ENCODE measurements at regions not wholly inside any gene's neighbourhood (a gene's known extent, or its start where the extent isn't known, plus 50 kb on each side); places are given as distances from the start of the nearest gene placed in this dataset.
"Not testable (repeated sequence)": the region's sequence is repeated elsewhere in the genome, so short reads cannot be mapped to it uniquely, and the experiment has no call there.

GRCh38 chr2:105497094-105497493 lies 98.2 kb upstream of the FHL2 start:
- no peak for DNase-seq (ENCODE audit: low read depth)

- DNase-seq (ENCODE audit: low read depth), result no peak
These were observed 97.4 kb upstream of the FHL2 start for GRCh38 chr2:105496271-105496670.

DNA sequence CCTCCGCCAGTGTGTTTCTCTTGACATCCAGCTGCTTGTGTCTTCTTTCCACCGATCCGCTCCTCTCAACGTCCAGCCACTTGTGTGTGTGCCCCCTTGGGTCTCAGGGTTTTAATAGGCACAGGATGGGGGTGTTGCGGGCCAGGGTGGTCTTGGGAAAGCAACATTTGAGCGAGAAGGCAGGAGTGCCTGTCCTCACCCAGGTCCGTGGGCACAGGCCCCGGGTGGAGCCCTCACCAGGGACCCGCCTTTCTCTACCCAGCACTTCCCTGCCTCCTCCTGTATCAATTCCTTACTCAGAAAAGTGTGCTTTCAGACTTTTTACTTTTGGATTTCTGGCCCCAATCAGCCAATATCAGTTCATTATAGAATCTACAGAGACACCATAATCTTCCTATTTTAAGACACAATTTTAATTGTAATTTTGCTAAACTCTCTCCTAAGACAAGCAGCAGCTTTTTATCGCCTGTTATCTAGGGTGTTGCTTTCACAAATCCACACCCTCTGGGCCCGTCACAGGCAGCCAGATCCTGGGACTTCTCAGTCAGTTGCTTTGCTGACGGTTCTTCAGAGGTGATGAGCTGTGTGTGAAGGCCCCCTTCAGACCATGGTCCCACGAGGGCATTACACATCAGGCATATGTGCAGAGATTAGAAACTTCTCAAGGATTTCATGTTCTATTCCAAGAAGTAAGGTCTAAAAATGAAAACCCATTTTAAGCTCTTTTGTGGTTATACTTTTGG lies 96.0 kb upstream of the FHL2 start:
- no peak for DNase-seq (ENCODE audit: low read depth)

DNA sequence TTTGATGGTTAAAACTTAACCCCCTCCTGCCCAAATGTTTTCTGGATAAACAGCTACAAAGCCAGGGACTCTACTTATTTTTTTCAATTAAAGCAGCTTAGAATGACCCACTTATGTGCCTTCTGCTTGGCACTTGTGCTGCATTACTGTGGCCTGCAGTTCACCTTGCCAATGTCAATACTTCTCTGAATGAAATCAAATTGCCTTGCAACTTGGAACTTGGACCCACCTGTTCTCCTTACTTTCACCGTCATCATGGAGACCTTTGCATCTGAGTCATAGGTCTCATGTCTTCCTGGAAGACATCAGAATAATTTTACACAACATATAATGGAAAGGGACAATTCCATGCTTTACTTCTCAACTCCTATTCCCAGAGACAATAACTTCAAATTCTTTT lies 92.1 kb upstream of the FHL2 start:
- no peak for DNase-seq (ENCODE audit: low read depth)

GRCh38 chr2:105490204-105490603 lies 91.4 kb upstream of the FHL2 start:
- DNase-seq (ENCODE audit: low read depth), result no peak

DNA sequence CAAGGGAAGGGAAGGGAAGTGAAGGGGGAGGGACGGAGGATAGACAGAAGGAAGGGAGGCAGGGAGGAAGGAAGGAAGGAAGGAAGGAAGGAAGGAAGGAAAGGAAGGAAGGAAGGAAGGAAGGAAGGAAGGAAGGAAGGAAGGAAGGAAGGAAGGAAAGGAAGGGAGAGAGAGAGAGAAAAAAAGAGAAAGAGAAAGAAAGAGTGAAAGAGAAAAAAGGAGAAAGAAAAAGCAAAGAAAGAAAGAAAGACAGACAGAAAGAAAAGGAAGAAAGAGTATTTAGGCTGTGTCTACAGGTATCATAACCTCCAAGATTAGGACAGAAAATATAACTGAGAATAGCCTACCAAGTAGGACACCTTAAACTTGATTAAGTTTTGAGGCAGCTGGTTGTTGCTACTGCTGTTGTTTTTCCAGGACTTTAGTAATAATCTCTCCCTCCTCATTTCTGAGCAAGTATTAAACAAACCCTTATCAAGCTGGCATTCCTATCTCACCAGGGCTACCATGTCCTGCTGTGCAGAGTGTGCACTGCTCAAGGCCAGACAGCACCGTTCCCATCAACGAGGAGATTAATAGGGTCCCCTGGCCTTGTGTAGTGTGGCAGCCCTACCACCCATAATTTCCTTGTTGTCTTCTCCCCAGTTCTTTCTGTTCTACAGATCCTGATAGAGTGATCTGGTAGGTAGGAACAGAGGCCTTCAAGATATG lies 90.5 kb upstream of the FHL2 start:
- DNase-seq (ENCODE audit: low read depth), result no peak

- no peak for DNase-seq (ENCODE audit: low read depth)
These were observed 89.4 kb upstream of the FHL2 start for GRCh38 chr2:105488285-105488684.

DNA sequence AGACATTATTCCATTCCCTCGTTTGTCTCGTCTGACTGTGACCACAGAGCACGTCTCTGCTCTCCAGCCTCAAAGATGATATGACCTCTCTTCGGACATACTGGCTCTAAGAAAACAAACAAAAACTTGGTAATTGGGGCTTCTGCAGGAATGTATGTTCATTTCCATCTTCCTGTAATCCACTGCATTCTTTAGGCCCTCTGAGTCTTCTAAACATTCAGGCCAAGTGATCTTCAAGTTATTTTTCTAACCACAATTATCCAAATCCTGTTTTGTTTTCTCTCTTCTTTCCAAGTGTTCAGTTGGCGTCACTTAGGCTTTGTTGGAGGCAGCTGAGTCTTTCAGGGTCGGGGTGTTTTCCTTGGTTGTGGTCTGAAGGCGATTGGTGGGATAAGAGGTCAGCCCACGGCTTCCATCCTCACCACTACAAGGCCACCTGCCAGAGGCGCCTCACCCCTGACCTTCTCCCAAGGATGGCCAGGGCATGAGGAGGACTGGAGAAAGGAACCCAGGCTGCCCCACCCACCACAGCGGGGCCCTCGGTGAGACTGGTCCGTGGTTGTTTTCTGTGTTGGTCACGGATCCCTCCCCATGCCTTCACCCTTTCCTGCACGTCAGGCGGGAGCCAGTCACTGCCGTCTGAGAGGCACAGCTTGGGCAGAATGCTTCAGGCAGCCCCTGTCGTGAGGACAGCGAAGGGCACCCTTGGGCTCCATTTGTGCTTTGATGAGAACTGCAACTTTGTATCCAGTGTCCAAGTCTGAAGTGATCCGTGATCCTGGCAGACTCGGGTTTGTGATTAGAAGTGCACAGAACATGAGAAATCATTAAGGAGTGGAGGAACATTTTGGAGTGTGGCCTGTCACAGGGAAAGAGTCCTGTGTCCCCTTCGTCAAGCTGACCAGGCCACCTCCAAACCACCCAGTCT lies 88.6 kb upstream of the FHL2 start:
- peak; percentile 91 for DNase-seq (ENCODE audit: low read depth)

GRCh38 chr2:105486762-105487141 lies 87.9 kb upstream of the FHL2 start:
- no peak for DNase-seq (ENCODE audit: low read depth)

GRCh38 chr2:105478670-105479069 lies 79.8 kb upstream of the FHL2 start:
- no peak for DNase-seq (ENCODE audit: low read depth)

DNA sequence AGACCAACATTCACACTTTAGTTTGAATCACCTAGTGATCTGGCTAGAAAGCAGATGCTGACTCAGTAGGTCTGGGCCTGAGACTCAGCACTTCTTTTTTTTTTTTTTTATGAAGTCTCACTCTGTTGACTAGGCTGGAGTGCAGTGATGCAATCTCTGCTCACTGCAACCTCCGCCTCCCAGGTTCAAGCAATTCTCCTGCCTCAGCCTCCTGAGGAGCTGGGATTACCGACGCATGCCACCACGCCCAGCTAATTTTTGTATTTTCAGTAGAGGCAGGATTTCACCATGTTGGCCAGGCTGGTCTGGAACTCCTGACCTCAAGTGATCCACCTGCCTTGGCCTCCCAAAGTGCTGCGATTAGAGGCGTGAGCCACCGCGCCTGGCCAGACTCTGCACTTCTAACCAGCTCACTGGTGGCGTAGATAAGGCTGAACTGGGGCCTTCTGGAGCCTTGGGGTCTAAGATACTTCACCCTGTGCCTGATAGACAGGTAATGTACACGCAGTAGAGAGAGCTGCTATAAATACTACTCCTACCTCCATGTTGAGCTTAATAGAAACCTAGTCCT lies 78.3 kb upstream of the FHL2 start:
- DNase-seq (ENCODE audit: low read depth), result not testable (repeated sequence)

DNA sequence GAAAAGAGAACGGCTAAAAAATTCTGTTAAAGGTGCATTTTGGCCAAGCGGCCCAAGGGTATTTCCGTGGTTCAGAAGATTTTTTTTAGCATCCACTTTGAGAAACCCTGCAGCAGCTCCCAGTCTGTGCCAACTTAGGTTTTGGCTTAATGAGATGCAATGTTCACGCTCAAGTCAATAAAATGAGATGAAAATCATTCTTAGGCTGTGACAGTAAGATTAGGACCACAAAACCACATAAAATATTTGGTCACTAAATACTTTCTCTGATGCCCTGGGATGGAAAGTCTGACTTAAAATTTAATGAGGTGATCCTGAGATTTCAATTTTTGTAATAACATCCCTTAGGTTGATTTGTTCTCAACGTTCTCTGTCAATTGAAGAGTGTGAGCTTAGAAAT lies 74.2 kb upstream of the FHL2 start:
- peak; percentile 77 for DNase-seq (ENCODE audit: low read depth)

DNA sequence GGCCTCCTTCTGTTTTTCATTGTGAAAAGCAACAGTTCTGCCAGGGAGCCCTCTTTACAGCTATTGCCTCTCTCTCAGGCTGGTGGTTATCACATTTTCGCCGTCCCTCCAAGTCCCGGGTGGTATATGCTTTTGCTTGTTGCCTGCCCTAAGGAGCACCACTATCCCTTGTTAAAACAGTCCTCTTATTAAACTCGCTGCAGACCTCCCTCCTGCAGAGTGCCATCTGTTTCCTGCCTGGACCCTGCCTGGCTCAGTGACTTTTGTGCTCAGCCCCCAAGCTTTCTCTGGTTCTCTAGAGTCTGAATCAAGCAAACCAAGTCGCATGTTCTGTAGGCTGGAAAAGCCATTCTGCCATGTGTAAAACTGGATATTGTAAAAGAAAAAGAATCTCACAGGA lies 72.1 kb upstream of the FHL2 start:
- DNase-seq (ENCODE audit: low read depth), result no peak

DNA sequence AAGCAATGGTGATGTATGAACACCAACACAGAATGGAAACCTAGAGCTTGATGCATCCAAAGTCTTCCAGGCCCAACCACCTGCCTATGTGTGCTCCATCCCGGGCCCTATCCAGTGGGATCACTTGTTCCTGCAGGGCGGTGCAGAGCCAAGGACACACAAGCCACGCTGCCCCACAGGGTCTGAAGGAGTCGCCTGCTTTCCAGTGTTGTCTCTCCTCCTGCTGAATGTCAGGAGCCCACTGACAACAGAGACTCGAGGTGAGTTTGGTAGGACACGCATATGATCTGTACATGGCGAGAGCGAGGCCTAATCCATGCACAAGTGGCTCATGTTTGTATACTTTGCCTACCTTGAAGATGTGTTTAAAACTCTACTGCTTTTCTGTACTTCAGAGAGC lies 70.9 kb upstream of the FHL2 start:
- no peak for DNase-seq (ENCODE audit: low read depth)

DNA sequence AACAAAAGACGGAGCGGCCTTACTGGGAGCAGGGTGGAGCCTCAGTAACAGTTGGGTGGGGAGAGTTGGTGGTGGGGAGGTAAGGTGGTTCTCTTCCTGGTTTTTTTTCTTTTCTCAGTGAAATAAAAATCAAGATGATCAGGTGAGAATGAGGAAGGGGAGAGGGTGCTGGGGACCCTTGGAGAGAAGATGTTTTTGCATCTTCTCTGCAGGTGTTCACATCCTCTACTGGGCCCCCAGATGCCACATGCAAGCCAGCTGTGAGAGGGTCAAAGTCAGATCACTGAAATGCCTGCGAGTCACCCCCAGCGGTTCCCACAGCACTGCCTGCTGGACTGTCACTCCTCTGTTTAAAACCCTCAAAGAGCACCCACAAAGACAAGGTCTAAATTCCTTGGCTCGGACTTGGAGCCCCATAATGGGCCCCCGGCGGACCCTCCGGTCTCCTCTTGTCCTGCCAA lies 69.8 kb upstream of the FHL2 start:
- DNase-seq (ENCODE audit: low read depth), result peak; percentile 20

- no peak for DNase-seq (ENCODE audit: low read depth)
These were observed 65.5 kb upstream of the FHL2 start for GRCh38 chr2:105464325-105464724.

DNA sequence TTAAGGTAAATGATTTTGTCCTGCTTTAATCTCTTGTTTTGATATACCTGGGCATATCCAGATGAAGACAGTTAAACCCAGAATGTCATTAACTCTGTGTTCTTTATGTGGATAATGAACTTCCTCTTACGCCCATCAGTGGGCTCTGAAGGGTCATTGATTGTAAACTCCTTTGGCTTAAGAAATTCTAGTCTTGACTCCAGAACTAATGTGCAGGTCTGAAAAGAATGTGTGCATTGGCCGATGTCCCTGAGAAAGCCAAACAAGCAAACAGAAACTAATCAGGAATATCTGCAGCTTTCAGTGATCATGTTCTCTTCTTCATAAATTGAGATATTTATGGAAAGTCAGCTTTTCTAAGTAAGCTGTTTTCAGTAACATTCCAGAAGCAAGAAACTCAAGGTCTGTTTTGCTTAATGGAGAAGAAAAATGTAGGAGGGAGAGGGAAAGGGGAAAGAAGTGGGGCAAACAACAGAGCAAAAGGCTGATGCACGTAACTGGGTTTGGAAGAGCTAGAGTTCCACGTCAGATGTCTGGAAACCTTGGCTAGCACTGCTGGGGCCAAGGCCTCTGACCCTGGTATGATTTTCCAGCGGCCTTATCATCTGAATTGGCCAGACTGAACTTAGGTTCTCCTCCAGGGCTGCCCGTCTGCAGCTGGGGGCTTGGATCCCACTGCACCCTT lies 61.3 kb upstream of the FHL2 start:
- no peak for DNase-seq (ENCODE audit: low read depth)

- DNase-seq (ENCODE audit: low read depth), result no peak
These were observed 59.2 kb upstream of the FHL2 start for GRCh38 chr2:105458076-105458475.

DNA sequence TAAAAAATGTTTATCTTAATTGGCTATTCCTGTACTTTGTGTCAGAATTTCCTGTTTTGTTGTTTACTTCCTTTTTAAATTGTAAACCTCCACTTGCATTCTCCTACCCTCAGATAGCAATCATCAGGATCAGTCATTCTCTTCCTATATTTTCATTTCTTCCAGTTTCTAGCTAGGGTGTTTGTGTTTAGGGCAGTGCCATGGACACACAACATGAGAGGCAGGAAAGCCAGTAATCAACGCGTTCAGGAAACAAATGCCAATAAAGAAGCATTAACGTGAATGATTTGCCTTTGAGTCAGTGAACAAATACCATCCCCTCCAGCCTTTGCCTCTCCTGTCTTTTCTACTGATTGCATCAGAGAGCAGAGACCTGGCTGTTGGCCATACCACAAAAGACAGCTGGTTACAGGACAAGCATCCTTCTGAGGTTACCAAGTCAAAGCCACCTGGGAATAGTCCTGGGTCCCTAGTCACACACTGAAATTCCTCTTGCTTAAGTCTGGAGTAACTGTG lies 56.7 kb upstream of the FHL2 start:
- peak; percentile 100 for DNase-seq (ENCODE audit: low read depth)

GRCh38 chr2:105454801-105455485 lies 56.1 kb upstream of the FHL2 start:
- DNase-seq (ENCODE audit: low read depth), result peak; percentile 93

All from M059J (cell line).